Liver (tissue), 2 donors: ENCODE measurements at regions not wholly inside any gene's neighbourhood (a gene's known extent, or its start where the extent isn't known, plus 50 kb on each side); places are given as distances from the start of the nearest gene placed in this dataset.

ENCODE experiments used
- CTCF ChIP-seq: fragments of 150-350 bp; IDR thresholded peaks from 2 replicates; pipeline ENCODE4 v1.5.1; 2017; ENCODE audit warnings: improper control_type of control experiment, low read depth, low read length; ENCODE audit not compliant: missing input control
- MAX ChIP-seq: IDR thresholded peaks from 2 replicates; pipeline ENCODE4 v1.6.1; 2016; ENCODE audit warnings: antibody characterized with exemption
- REST ChIP-seq: IDR thresholded peaks from 2 replicates; pipeline ENCODE4 v1.6.1; 2016; ENCODE audit warnings: antibody characterized with exemption, mild to moderate bottlenecking
- donor health status: healthy.

GRCh38 chr5:172571413-172571812, 69.7 kb upstream of the NEURL1B start:
- no peak for TF ChIP-seq CTCF
- no peak for TF ChIP-seq MAX
- TF ChIP-seq REST: no peak
